IMR-90 (cell line): ENCODE measurements at regions not wholly inside any gene's neighbourhood (a gene's known extent, or its start where the extent isn't known, plus 50 kb on each side); places are given as distances from the start of the nearest gene placed in this dataset.

Experiments
- ATAC-seq: fragments of 200-7000 bp; cut with Tn5 transposase; 2 replicates; pipeline ENCODE4 v1.9.1; 2020; ENCODE audit warnings: low read depth, mild to moderate bottlenecking, moderate library complexity
- BruUV-seq: library from RNA; stranded (reverse); fragments of 400-500 nt; replicated peaks from 2 replicates; lab custom pipeline; 2021; lab: Mats Ljungman, UMichigan
- CTCF ChIA-PET: fragments of 300-600 bp; formaldehyde crosslinking; extraction: SDS; loops from one replicate; lab custom pipeline; 2021; ENCODE audit warnings: antibody characterized with exemption; lab: Yijun Ruan, JAX
- POLR2A ChIA-PET: fragments of 300-600 bp; sonication (Branson Sonifier 250); formaldehyde crosslinking; loops from one replicate; lab custom pipeline; 2022; ENCODE audit warnings: antibody characterized with exemption; ENCODE audit not compliant: unreplicated experiment; lab: Charles Lee
- DNase-seq: peaks from one replicate; pipeline ENCODE4 v3.0.0; 2013
- H2AFZ ChIP-seq: replicated peaks from 2 replicates; pipeline ENCODE3; 2013; ENCODE audit warnings: low read length, mild to moderate bottlenecking; ENCODE audit not compliant: poor library complexity
- H2AK5ac ChIP-seq: 2 replicates; pipeline ENCODE4 v1.6.1; 2013; ENCODE audit warnings: low read depth, low read length, inconsistent platforms
- H2AK9ac ChIP-seq: replicated peaks from 2 replicates; pipeline ENCODE3; 2013; ENCODE audit warnings: mild to moderate bottlenecking, low read depth, low read length, moderate library complexity; ENCODE audit not compliant: poor library complexity
- H2BK120ac ChIP-seq: 2 replicates; pipeline ENCODE4 v1.6.1; 2013; ENCODE audit warnings: low read depth, low read length, inconsistent platforms
- H2BK15ac ChIP-seq: 3 replicates; pipeline ENCODE4 v1.6.1; 2013; ENCODE audit warnings: low read depth, low read length, inconsistent platforms
- H2BK20ac ChIP-seq: 2 replicates; pipeline ENCODE4 v1.6.1; 2013; ENCODE audit warnings: low read depth, mild to moderate bottlenecking, inconsistent platforms, low read length, moderate library complexity
- H2BK5ac ChIP-seq: 2 replicates; pipeline ENCODE4 v1.6.1; 2013; ENCODE audit warnings: mild to moderate bottlenecking, low read depth, low read length, inconsistent platforms; ENCODE audit not compliant: poor library complexity, severe bottlenecking
- H3K14ac ChIP-seq: replicated peaks from 2 replicates; pipeline ENCODE4 v1.6.1; 2013; ENCODE audit warnings: low read depth, low read length, inconsistent platforms
- H3K18ac ChIP-seq: 2 replicates; pipeline ENCODE4 v1.6.1; 2013; ENCODE audit warnings: low read depth, low read length, control low read depth
- H3K23ac ChIP-seq: 2 replicates; pipeline ENCODE4 v1.6.1; 2013; ENCODE audit warnings: low read depth, low read length, inconsistent platforms
- H3K27ac ChIP-seq: 2 replicates; pipeline ENCODE4 v1.5.1; 2013; ENCODE audit warnings: mild to moderate bottlenecking, control low read depth, low read length; ENCODE audit not compliant: insufficient read depth
- H3K27me3 ChIP-seq: 2 replicates; pipeline ENCODE4 v1.6.1; 2013; ENCODE audit warnings: low read length; ENCODE audit not compliant: control insufficient read depth, insufficient read depth
- H3K36me3 ChIP-seq: 2 replicates; pipeline ENCODE4 v1.6.1; 2013; ENCODE audit warnings: low read length, mixed read lengths; ENCODE audit not compliant: control insufficient read depth, insufficient read depth
- H3K4ac ChIP-seq: 2 replicates; pipeline ENCODE4 v1.6.1; 2013; ENCODE audit warnings: low read depth, low read length, inconsistent platforms
- H3K4me1 ChIP-seq: 2 replicates; pipeline ENCODE4 v1.6.1; 2013; ENCODE audit warnings: low read length, mixed read lengths; ENCODE audit not compliant: control insufficient read depth, insufficient read depth
- H3K4me2 ChIP-seq: 2 replicates; pipeline ENCODE4 v1.6.1; 2013; ENCODE audit warnings: low read depth, mild to moderate bottlenecking, control low read depth, low read length, moderate library complexity
- H3K4me3 ChIP-seq: 2 replicates; pipeline ENCODE4 v1.5.1; 2013; ENCODE audit warnings: low read depth, mild to moderate bottlenecking, control low read depth, low read length, moderate library complexity; ENCODE audit not compliant: insufficient read depth
- H3K56ac ChIP-seq: 2 replicates; pipeline ENCODE4 v1.6.1; 2013; ENCODE audit warnings: low read length, inconsistent platforms; ENCODE audit not compliant: insufficient read depth; ENCODE audit errors: extremely low read depth
- H3K79me1 ChIP-seq, 2 experiments: 2 replicates each; pipeline ENCODE4 v1.6.1; 2013; ENCODE audit warnings: low read length in 2 of 2, inconsistent platforms in 1 of 2, low read depth in 1 of 2
- H3K9ac ChIP-seq: 2 replicates; pipeline ENCODE4 v1.6.1; 2013; ENCODE audit warnings: low read depth, low read length, control low read depth
- H3K9me1 ChIP-seq: 2 replicates; pipeline ENCODE4 v1.6.1; 2013; ENCODE audit warnings: low read length, inconsistent platforms; ENCODE audit not compliant: insufficient read depth
- H3K9me3 ChIP-seq: 2 replicates; pipeline ENCODE4 v1.6.1; 2013; ENCODE audit warnings: low read length; ENCODE audit not compliant: control insufficient read depth, insufficient read depth
- H4K20me1 ChIP-seq: 2 replicates; pipeline ENCODE4 v1.6.1; 2013; ENCODE audit warnings: low read length, inconsistent platforms; ENCODE audit not compliant: insufficient read depth
- H4K5ac ChIP-seq: 2 replicates; pipeline ENCODE4 v1.6.1; 2013; ENCODE audit warnings: mild to moderate bottlenecking, low read depth, low read length, control low read depth
- H4K8ac ChIP-seq, 2 experiments: 2 replicates each; pipeline ENCODE4 v1.6.1; 2013; ENCODE audit warnings: low read depth in 2 of 2, low read length in 2 of 2, control low read depth in 1 of 2, inconsistent platforms in 1 of 2
- H4K91ac ChIP-seq: 2 replicates; pipeline ENCODE4 v1.6.1; 2013; ENCODE audit warnings: low read depth, low read length, inconsistent platforms; ENCODE audit not compliant: insufficient read depth
- BHLHE40 ChIP-seq: fragments of 150-350 bp; IDR thresholded peaks from 2 replicates; pipeline ENCODE4 v1.6.1; 2016; ENCODE audit warnings: mild to moderate bottlenecking, low read depth, low read length
- CEBPB ChIP-seq: IDR thresholded peaks from 2 replicates; pipeline ENCODE4 v1.6.1; 2012; ENCODE audit warnings: low read depth, low read length, improper control_type of control experiment
- CHD1 ChIP-seq: IDR thresholded peaks from 2 replicates; pipeline ENCODE4 v1.6.1; 2012; ENCODE audit warnings: low read depth, low read length, improper control_type of control experiment
- CTCF ChIP-seq: conservative IDR thresholded peaks from 2 replicates; pipeline ENCODE4 v1.5.1; 2012; ENCODE audit warnings: mild to moderate bottlenecking, low read depth, low read length, improper control_type of control experiment
- ELK1 ChIP-seq: fragments of 150-350 bp; IDR thresholded peaks from 2 replicates; pipeline ENCODE4 v1.6.1; 2016; ENCODE audit warnings: low read depth, mild to moderate bottlenecking, low read length, moderate library complexity, borderline replicate concordance
- FOS ChIP-seq: fragments of 150-350 bp; IDR thresholded peaks from 2 replicates; pipeline ENCODE4 v1.6.1; 2016; ENCODE audit warnings: low read depth, low read length
- MAFK ChIP-seq: IDR thresholded peaks from 2 replicates; pipeline ENCODE4 v1.6.1; 2012; ENCODE audit warnings: low read depth, low read length, improper control_type of control experiment
- MAZ ChIP-seq: IDR thresholded peaks from 2 replicates; pipeline ENCODE4 v1.6.1; 2012; ENCODE audit warnings: low read depth, mild to moderate bottlenecking, low read length, improper control_type of control experiment, moderate library complexity, borderline replicate concordance
- MXI1 ChIP-seq: IDR thresholded peaks from 2 replicates; pipeline ENCODE4 v1.6.1; 2012; ENCODE audit warnings: low read depth, mild to moderate bottlenecking, low read length, moderate library complexity, borderline replicate concordance
- NFE2L2 ChIP-seq: fragments of 150-350 bp; IDR thresholded peaks from 2 replicates; pipeline ENCODE4 v1.6.1; 2016; ENCODE audit warnings: low read depth, mild to moderate bottlenecking, low read length
- POLR2A ChIP-seq: IDR thresholded peaks from 2 replicates; pipeline ENCODE4 v1.6.1; 2012; ENCODE audit warnings: mild to moderate bottlenecking, low read depth, low read length
- RAD21 ChIP-seq: IDR thresholded peaks from 2 replicates; pipeline ENCODE4 v1.6.1; 2012; ENCODE audit warnings: low read length, improper control_type of control experiment
- RCOR1 ChIP-seq: IDR thresholded peaks from 2 replicates; pipeline ENCODE4 v1.6.1; 2012; ENCODE audit warnings: mild to moderate bottlenecking, low read length, improper control_type of control experiment; ENCODE audit not compliant: insufficient replicate concordance
- RFX5 ChIP-seq: IDR thresholded peaks from 2 replicates; pipeline ENCODE4 v1.8.0; 2012; ENCODE audit warnings: low read depth, mild to moderate bottlenecking, low read length, moderate library complexity
- SMC3 ChIP-seq: fragments of 150-350 bp; IDR thresholded peaks from 2 replicates; pipeline ENCODE4 v1.6.1; 2016; ENCODE audit warnings: low read depth, mild to moderate bottlenecking, antibody characterized with exemption, low read length, moderate library complexity
- USF2 ChIP-seq: fragments of 150-350 bp; IDR thresholded peaks from 2 replicates; pipeline ENCODE4 v1.6.1; 2017; ENCODE audit warnings: mild to moderate bottlenecking, antibody characterized with exemption, low read length, low read depth
- WGBS, 2 experiments: methylation state at CpG; one replicate each; pipeline versions ENCODE4 v1.1.5 to v1.1.7; 2013; ENCODE audit warnings: missing lambda C conversion rate in 2 of 2; ENCODE audit not compliant: insufficient read length in 1 of 2; ENCODE audit errors: extremely low coverage in 2 of 2; 5-methylcytosine and 5-hydroxymethylcytosine counted together
- dilution Hi-C: fragments of 300-500 bp; cut with HindIII; formaldehyde crosslinking; loops from one replicate; pipeline ENCODE4 v1.14.3; 2018; ENCODE audit warnings: low sequenced_read_pairs; ENCODE audit not compliant: unreplicated experiment
- in situ Hi-C: fragments of 300-500 bp; cut with MboI; formaldehyde crosslinking; loops from 3 replicates; pipeline ENCODE4 v1.14.3; 2019; ENCODE audit warnings: low sequenced_read_pairs, inconsistent platforms, mixed read lengths
- intact Hi-C: fragments of 100-400 bp; cut with micrococcal nuclease; formaldehyde crosslinking; loops from 2 replicates; pipeline ENCODE4 v1.10.0; 2022

- H4K91ac ChIP-seq, result no peak overlapping the region
- no peak overlapping the region for H2BK120ac ChIP-seq
- H3K27ac ChIP-seq, result no peak overlapping the region
- CTCF ChIA-PET, result no interaction called here
- H2AFZ ChIP-seq, result no peak overlapping the region
- no peak overlapping the region for H4K8ac ChIP-seq
- H3K9ac ChIP-seq, result no peak overlapping the region
- H4K5ac ChIP-seq, result no peak overlapping the region
- ATAC-seq, result no peak
- H3K36me3 ChIP-seq, result no peaks in the 10 kb centered on the region
- peaks cover 11% of the 10 kb centered on the region for H3K9me3 ChIP-seq
- H2BK15ac ChIP-seq, result no peak overlapping the region
- BruUV-seq, result no TSS peak
- no CpG with 5 or more reads among the region's 4 CpGs for WGBS, 2 experiments
- H3K9me1 ChIP-seq, result no peaks in the 10 kb centered on the region
- no peak overlapping the region for H3K4ac ChIP-seq
- no peak for DNase-seq
- no peaks in the 10 kb centered on the region for H3K4me1 ChIP-seq
- no peak overlapping the region for H3K14ac ChIP-seq
- no peak overlapping the region for H3K4me3 ChIP-seq
- H3K23ac ChIP-seq, result no peak overlapping the region
- dilution Hi-C loops, result no loop called here
- H3K27me3 ChIP-seq, result no peaks in the 10 kb centered on the region
- no peak overlapping the region for H3K4me2 ChIP-seq
- POLR2A ChIA-PET, result no interaction called here
- in situ Hi-C loops, result no loop called here
- H2BK5ac ChIP-seq, result no peak overlapping the region
- H2AK9ac ChIP-seq, result no peak overlapping the region
- no peaks in the 10 kb centered on the region for H3K79me1 ChIP-seq
- H2AK5ac ChIP-seq, result no peak overlapping the region
- intact Hi-C loops, result no loop called here
- H4K20me1 ChIP-seq, result no peaks in the 10 kb centered on the region
- no peak for TF ChIP-seq CTCF
- TF ChIP-seq MAZ, result no peak
- no peak for TF ChIP-seq RFX5
- TF ChIP-seq ELK1, result no peak
- TF ChIP-seq RCOR1, result no peak
- TF ChIP-seq MAFK, result no peak
- TF ChIP-seq CHD1, result no peak
- TF ChIP-seq NFE2L2, result no peak
- no peak for TF ChIP-seq POLR2A
- TF ChIP-seq CEBPB, result no peak
- no peak for TF ChIP-seq BHLHE40
- no peak for TF ChIP-seq USF2
- no peak for TF ChIP-seq RAD21
- no peak for TF ChIP-seq SMC3
- no peak for TF ChIP-seq MXI1
- TF ChIP-seq FOS, result no peak
- H3K18ac ChIP-seq, result no peak overlapping the region
- no peak overlapping the region for H3K56ac ChIP-seq
- H2BK20ac ChIP-seq, result no peak overlapping the region
These were observed 181.2 kb upstream of the SPOCK3 start for GRCh38 chr4:167415461-167415860.
